ELF-1 (cell line): ENCODE measurements at regions not wholly inside any gene's neighbourhood (a gene's known extent, or its start where the extent isn't known, plus 50 kb on each side); places are given as distances from the start of the nearest gene placed in this dataset.
"Not testable (repeated sequence)": the region's sequence is repeated elsewhere in the genome, so short reads cannot be mapped to it uniquely, and the experiment has no call there.

Experiments
- DNase-seq: peaks from one replicate; pipeline ENCODE4 v3.0.0-alpha.2; 2016; ENCODE audit warnings: low read depth, low spot score

DNA sequence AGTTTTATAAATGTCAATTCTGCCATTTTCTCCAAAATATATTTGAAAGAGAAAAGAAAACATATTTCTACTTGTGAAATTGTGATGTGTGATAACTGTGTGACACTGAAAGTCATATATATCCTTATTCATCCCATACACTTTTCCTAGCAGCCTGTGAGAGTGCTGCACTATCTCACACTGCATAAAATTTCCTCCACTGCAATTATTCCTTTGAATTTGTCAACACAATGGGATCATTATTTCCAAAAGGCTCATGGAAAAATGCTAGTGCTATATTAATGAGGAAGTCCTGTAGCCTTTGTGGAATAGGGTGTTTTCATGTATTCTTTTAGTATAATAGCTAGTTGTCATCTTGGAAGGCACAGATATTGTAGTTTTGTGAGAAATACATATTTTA, 504.1 kb downstream of the RPL10L start:
- no peak for DNase-seq

DNA sequence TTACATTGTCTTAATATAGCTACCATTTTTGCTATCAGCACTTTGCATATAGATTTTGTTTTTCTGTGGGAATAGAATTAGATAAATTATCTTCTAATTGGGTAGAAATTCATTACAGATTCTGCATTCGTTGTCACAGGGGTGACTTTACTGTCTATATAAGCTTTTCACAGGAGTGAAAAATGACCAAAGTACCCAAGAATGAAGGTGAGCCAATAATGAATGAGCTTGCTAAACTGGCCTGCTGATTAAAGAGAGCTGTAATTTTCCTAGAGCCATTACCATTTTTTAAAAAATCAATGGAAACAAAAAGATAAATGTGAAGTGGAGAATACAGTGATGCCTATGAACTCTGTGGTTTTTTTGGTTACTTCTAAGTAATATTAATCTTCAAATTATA, 504.6 kb downstream of the RPL10L start:
- DNase-seq: no peak

DNA sequence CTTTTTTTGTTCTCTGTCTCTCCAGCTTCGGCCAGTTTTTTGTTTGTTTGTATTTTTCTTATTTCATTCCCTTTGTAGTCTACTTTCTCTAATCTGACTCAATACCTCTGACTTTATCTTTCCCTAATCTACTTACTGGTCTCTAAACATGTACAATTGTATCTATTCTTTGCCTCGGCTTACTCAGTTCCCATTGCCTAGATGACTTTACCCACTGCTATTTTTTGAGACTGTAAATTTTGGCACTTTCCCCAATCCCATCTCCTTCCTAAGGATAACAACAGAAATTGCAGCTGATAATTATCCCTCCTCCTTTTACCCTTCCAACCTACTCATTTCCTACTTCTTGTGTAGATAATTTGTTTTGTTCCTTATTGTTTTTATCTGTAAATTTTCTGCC, 511.1 kb downstream of the RPL10L start:
- DNase-seq: no peak

DNA sequence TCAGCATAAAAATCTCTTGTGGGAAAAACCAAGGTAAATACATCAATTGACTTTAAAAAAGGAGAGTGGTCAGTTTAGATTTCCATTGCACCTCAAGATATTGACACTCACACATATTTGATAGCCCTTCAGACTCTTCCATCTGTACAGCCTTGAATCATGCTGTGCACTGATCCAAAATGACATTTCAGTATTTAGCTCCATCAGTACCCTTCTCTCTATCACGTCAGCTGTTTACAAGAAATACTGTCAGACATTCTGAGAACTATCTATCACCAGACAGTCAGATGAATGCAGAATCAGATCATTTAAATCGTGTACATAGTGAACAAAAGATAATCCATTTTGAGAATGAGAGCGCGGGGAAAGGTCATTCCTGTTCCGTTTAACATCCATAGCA, 511.9 kb downstream of the RPL10L start:
- no peak for DNase-seq

DNA sequence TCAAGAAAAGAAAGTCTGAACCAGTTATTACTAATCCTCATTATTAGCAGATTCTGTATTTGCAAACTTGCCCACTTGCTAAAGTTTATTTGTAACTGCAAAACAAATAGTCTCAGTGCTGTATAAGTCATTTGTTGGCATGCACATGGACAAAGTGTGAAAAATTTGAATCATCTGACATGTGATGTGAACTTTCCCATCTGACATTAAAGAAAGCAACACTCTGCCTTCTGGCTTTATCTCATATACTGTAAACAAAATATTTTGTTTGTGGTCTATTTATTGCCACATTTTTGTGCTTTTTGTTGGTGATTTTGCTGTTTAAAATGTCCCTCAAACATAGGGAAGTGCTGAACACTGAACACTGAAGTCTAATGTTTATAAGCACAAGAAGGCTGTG, 513.8 kb downstream of the RPL10L start:
- DNase-seq: no peak

DNA sequence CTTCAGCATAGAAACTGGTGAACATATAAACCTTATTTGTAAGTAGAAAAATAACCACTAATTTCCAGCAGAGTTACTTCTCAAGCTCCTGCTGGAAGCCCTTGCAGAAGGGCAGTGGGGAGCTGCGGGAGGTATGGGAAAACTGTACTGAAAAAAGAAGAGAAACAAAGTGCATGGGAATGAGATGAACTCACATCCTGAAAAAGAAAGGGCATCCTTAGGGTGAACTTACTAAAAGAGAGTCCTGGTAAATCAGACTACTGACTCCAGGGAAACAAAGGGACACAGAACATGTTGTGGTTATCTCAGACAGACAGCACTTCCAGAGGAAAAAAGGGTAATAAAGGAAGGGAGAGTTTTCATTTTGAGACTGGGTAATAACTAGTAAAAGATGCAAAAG, 515.1 kb downstream of the RPL10L start:
- no peak for DNase-seq

DNA sequence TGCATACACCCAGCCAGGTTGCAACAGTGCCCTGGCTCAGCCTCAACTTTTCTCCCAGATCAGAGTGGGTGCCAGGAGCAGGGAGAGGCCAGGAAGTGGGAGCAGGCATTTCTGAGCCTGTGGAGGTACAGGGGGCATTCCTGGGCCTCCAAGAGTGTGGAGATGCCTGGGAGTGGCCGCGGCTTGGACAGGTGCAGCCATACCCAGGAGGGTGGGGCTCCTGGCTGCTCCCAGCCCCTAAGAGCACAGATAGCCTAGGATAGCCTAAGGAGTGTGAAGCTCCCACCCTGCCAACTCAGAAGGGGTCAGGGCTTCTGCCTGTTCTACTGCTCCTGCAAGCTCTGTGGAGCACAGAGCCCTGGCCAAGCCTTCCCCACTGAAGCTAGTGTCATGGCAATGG, 543.4 kb downstream of the RPL10L start:
- no peak for DNase-seq

DNA sequence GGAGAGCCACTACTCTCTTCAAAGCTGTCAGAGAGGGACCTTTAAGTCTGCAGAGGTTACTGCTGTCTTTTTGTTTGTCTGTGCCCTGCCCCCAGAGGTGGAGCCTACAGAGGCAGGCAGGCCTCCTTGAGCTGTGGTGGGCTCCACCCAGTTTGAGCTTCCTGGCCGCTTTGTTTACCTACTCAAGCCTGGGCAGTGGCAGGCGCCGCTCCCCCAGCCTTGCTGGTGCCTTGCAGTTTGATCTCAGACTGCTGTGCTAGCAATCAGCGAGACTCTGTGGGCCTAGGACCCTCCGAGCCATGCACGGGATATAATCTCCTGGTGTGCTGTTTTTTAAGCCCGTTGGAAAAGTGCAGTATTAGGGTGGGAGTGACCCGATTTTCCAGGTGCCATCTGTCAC, 550.7 kb downstream of the RPL10L start:
- not testable (repeated sequence) for DNase-seq

DNA sequence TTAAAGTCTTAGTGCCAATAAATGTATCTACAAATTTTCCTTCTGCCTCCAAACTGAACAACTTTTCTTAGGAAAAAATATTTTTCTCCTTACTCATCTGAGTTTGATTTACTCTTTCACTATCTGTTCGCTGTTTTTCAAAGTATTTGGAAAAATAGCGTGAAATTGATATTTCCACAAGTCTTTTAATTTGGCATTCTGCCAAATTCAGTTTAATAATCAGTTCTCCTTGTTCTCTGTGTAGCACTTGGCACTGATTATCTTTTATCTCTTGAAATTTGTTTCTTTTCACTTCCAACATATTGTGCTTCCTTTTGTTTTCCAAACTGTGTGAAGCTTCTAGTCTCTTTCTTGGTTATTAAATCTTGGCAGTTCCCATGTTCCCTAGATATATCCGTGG, 559.8 kb downstream of the RPL10L start:
- no peak for DNase-seq

DNA sequence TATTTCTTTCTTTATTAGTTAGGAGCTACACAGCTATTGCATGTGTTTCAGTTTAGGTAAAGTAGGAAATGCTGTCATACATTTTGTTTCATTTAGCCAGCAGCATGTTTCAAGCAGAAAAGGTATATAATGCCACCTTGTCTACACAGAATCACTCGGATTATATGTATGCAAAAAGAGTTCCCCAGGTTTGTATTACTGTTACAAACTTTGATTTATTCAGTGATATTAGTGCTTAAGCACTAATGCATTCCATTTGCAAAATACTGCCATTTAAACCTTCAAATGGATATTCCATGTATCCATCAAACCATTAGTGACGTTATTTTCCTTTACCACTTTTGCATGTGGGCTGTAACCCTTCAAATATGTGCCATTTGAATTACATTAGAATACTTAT, 564.0 kb downstream of the RPL10L start:
- DNase-seq: no peak

DNA sequence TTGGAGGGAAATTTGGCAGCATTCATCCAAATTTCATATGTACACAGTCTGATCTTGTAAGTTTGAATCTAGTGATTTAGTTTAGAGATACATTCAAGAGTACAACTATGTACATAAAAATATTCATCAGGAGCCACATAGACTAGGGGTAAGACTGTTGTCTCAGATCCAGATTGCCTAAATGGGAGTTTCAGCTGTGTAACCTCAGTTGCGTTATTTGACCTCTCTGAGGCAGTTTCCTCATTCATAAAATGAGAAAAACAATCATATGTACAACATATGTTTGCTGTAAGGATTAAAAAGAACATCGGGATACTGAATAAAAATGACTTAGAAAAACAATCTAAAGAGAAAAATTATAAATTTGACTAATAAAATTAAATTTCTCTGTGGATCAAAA, 577.5 kb downstream of the RPL10L start:
- DNase-seq: no peak

DNA sequence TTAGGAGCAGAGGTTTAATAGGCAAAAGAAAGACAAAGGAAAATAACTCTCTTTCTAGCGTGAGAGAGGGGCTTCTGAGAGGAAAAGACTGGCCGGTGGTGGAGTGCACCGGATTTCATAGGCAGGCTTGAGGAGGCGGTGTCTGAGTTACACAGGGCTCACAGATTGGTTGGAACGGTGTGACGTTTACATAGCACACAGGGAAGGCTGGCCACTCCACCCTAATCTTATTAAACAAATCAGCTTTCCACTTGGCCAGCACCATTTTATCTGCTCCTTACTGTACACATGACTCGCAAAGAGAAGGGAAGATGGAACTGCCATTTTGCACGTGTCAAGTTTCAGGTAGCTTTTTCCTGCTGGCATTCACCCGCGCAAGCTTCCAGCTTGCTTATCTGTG, 587.7 kb downstream of the RPL10L start:
- DNase-seq: peak; percentile 2

DNA sequence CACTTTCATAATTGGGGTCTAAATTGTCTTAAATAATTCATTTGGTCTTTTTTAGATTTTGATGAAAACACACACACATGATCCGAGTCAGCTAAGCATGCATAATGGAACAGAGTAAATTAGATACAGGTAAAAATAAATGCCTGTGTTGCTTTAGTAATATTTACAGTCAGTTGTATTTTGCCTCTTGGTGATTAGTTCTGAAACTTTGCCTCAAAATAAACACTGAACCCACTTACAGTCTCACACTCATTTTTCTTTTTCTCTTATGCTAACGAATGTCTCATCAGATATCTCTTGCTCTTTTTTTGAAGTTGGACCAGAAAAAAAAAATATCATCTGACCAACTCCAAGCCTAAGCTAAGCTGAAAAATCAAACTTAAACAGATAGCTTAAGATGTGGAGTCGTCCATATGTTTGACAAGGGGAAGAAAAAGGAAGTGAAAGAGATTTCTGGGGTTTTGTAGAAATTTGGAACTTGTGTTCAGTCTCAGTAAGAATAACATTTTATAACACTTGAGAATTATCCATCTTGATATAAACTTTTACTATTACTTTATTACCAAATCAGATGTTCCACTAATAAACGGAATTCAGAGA, 592.5 kb downstream of the RPL10L start:
- DNase-seq: no peak

DNA sequence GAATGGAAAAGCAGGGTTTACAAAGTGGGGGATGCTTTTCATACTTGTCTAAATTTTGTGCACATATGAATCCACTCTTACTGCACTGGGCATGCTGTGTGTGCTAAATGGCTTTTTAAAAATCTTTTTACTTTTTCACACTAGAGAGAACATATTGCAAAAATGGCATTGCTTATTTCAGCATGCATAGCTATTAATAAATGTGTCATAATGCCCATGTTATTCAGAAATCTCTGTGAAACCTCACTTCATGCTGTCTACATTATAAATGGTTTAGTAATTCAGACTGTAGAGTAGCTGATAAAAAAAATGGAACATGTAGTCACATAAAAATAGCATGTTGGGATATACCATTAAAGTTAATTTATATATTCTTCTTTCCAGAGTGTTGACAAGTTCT, 593.8 kb downstream of the RPL10L start:
- no peak for DNase-seq

DNA sequence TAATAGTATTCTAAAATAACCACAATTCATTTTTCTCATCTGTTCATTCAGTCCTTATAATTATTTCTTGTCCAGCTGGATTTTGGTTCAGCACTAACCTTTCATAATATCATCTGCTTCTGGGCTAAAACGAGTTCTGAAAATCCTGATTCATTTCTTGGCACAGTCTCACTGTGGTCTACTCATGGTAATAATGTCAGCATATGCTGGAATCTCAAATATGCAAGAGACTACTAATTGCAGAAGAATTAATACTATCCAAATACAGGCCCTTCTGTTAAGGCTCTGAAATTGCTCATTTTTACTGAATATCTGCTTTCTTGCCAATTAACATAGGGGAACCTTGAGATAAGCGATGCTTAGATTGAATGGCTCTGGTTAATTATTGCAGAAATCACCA, 597.1 kb downstream of the RPL10L start:
- DNase-seq: no peak

DNA sequence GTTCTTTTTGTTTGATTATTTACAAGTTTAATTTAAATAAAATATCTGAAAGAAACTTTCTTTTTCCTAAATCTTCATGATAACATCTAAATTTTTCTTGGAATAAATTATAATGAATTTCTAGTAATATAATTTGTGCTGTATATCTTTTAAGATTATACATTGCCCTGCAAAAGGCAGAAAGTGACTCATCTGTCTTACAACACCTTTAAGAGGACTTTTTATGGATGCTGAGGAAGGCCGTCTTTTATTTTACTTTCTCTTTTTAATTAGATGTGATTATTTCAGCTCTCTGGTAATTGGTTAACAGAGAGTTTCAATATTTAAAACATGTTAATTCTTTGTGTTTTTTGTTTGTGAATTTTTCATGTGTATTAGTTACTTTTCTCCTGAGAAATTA, 598.4 kb downstream of the RPL10L start:
- no peak for DNase-seq

DNA sequence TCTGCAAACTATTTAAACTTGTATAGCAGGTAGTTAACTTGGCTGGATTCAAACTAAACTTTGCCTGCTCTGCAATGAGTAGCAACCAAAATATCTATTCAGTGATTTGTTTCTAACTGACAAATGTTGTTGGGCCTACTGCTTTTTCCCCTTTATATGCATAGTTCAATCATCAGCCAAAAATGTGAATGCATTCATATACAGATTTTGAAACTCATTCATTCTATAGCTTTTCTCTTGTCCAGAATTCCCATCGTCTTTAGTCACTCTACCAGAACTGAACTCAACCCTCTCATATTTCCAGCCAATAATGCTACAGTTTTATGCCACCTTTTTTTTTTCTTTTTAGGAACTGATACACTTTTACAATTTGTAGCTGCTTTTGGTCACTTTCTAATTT, 599.8 kb downstream of the RPL10L start:
- no peak for DNase-seq

DNA sequence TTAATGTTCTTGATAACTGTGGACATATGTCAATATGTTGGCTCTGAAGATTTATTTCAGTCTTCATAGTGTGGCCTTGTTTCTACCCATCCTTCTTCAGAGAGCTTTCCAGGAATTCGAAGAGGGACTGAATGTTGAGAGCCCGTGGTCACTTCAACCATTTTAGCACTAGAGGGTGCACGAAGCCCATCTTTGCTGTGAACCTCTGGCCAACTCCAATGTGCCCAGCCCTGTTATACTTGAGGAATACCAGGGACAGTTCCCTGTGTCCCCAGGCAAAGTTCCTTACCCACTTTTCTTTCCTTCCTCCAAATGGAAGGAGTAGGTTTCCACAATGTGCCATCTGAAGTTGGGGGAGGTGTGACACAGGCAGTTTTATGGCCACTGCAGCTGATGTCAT, 603.5 kb downstream of the RPL10L start:
- peak; percentile 92 for DNase-seq

DNA sequence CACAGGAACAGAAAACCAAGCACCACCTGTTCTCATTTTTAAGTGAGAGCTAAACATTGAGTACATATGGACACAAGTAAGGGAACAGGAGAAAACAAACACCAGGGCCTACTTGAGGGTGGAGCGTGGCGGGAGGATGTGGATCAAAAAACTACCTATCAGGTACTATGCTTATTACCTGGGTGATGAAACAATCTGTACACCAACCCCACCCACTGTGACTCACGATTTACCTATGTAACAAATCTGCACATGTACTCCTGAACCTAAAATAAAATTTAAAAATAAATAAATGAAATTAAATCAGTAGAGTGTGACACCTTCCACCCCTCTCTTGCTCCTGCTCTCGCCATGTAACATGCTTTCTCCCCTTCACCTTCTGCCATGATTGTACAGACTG, 615.5 kb downstream of the RPL10L start:
- DNase-seq: no peak

DNA sequence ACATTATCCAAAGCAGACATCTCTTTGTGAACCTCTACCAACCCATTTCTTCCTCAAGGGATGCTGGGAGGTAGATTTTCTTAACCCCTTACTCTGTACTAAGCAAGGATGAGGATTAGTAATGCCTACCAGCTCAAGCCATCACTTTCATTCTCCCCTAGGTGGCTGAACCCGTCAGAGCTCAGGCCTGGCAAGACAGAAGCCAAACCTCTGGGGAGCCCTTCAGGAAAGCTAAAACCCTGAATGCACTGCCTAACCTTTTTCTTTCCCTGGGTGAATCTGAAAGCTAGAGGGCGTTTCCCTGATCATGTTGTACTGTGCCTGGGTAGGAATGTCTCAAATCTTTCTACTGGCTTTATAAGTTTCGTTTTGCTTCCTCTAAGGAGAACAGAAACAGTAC, 617.3 kb downstream of the RPL10L start:
- DNase-seq: no peak

DNA sequence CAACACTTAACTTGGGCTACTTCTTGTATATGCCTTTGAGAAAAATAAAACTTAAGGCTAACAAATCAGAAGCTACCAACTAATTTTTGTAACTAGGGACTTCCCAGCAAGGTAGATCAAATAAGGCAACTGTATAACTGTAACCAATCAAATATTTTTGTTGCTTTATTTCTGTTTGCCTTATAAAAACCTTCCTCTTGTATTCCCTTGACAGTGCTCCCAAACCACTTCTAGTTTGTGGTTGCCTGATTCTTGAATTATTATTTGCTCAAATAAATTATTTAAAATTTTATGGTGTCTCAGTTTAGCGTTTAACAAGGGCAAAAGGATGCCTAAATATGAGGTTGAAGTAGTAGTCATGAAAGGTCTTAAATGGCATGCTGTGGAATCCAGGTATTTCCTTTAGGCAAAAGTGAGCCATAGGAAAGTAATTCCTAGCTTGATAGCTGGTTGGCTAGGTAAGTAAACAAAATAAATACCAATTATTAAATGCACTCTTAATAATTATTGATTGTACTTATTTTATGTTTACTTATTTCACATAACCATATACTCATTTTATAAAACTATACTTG, 632.6 kb downstream of the RPL10L start:
- DNase-seq: no peak

DNA sequence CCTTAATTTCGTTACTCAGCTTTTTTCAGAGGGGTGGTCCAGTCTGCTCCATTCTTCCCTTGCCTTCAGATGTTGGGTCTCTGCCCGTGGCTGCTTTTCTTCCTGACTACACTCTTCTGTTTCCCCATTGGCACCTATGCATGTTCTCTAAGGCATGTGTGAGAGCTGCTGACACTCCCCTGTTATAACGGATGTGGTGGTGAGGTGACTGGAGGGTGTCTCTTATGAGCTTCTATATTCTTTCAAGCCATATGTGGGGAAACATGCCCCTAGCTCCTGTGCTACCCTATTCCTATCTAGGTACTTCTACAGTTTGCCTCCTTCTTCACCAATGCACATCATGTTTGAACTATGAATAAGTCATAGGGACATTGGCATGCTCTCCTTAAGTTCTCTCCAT, 643.2 kb downstream of the RPL10L start:
- DNase-seq: no peak

DNA sequence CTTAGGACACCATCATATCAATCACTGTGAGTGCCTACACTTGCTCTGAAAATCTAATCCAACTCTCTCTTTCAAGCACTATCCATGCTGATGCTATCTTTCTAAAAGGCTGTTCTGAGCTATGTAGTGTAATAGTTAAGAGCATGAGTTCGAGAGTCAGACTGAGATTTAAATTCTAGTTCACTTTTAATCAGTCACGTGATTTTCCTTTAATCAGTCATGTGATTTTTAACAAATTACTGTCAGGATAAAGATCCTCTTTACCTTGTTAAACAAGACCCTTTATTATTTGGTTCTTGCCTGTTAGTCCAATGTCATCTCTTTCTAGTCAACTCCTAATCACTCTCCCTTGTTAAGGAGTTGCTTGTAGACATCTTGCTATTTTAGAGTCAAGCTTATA, 653.0 kb downstream of the RPL10L start:
- no peak for DNase-seq

DNA sequence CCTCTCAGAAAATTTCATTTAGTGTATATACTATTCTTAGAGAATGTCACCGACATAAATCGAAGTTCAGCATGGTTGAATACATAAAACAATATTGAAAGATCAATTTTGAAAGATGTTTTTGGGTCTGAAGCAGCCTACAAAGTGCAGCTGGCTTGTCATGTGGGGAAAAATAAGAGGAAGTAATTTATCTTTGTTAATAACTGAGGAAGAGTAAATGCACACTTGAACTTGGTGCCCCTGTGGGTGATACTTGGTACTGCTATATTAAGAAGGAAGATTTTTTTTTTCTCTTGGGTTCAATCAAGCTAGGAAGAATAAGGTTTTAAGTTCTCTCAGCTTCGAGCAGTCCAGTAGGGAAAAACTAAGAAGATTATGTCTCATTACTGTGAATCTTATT, 661.3 kb downstream of the RPL10L start:
- no peak for DNase-seq
